NCI-H1105 (cell line): ENCODE measurements at regions not wholly inside any gene's neighbourhood (a gene's known extent, or its start where the extent isn't known, plus 50 kb on each side); places are given as distances from the start of the nearest gene placed in this dataset.

Experiments
- DNase-seq: peaks from one replicate; lab custom pipeline; 2025; lab: John Stamatoyannopoulos, UW

GRCh38 chr9:107690021-107690420 lies 200.5 kb upstream of the KLF4 start:
- no peak for DNase-seq

GRCh38 chr9:107688728-107689127 lies 199.2 kb upstream of the KLF4 start:
- no peak for DNase-seq

GRCh38 chr9:107685901-107686300 lies 196.3 kb upstream of the KLF4 start:
- DNase-seq = no peak

- DNase-seq = no peak
Observed at GRCh38 chr9:107685376-107685775, 195.8 kb upstream of the KLF4 start.

GRCh38 chr9:107684224-107684623 lies 194.7 kb upstream of the KLF4 start:
- DNase-seq = no peak

- no peak for DNase-seq
Observed at GRCh38 chr9:107683566-107683965, 194.0 kb upstream of the KLF4 start.

- no peak for DNase-seq
Observed at GRCh38 chr9:107681988-107682387, 192.4 kb upstream of the KLF4 start.

- DNase-seq = no peak
Observed at GRCh38 chr9:107675351-107676259, 186.0 kb upstream of the KLF4 start.

GRCh38 chr9:107674721-107675277 lies 185.2 kb upstream of the KLF4 start:
- no peak for DNase-seq

GRCh38 chr9:107673861-107674720 lies 184.5 kb upstream of the KLF4 start:
- no peak for DNase-seq

- DNase-seq = no peak
Observed at GRCh38 chr9:107671588-107671987, 182.0 kb upstream of the KLF4 start.

- no peak for DNase-seq
Observed at GRCh38 chr9:107669422-107669821, 179.9 kb upstream of the KLF4 start.

- DNase-seq = no peak
Observed at GRCh38 chr9:107667231-107668070, 177.9 kb upstream of the KLF4 start.

- DNase-seq = no peak
Observed at GRCh38 chr9:107665057-107665456, 175.5 kb upstream of the KLF4 start.

- DNase-seq = no peak
Observed at GRCh38 chr9:107660976-107661375, 171.4 kb upstream of the KLF4 start.

GRCh38 chr9:107653263-107653821 lies 163.8 kb upstream of the KLF4 start:
- no peak for DNase-seq

GRCh38 chr9:107650995-107651394 lies 161.4 kb upstream of the KLF4 start:
- DNase-seq = no peak

GRCh38 chr9:107650321-107650720 lies 160.8 kb upstream of the KLF4 start:
- no peak for DNase-seq

GRCh38 chr9:107648153-107648715 lies 158.7 kb upstream of the KLF4 start:
- no peak for DNase-seq

- DNase-seq = no peak
Observed at GRCh38 chr9:107647611-107648010, 158.0 kb upstream of the KLF4 start.

GRCh38 chr9:107647141-107647540 lies 157.6 kb upstream of the KLF4 start:
- DNase-seq = no peak
